Stimulated activated naive CD4-positive, alpha-beta T cell (primary cell): ENCODE measurements at regions not wholly inside any gene's neighbourhood (a gene's known extent, or its start where the extent isn't known, plus 50 kb on each side); places are given as distances from the start of the nearest gene placed in this dataset.

ENCODE experiments used
- DNase-seq, 6 experiments: peaks; one replicate each; lab custom pipeline; 2025; lab: John Stamatoyannopoulos, UW

GRCh38 chr6:140908505-140908904, 1224.2 kb upstream of the GJE1 start:
- DNase-seq, result no peak

GRCh38 chr6:140907235-140907634, 1225.5 kb upstream of the GJE1 start:
- DNase-seq, result no peak

- no peak for DNase-seq
These were observed 1227.0 kb upstream of the GJE1 start for GRCh38 chr6:140905724-140906123.

- DNase-seq, result no peak
These were observed 1227.7 kb upstream of the GJE1 start for GRCh38 chr6:140905050-140905449.

- DNase-seq, result no peak
These were observed 1234.7 kb upstream of the GJE1 start for GRCh38 chr6:140897804-140898573.

- DNase-seq, result no peak
These were observed 1235.4 kb upstream of the GJE1 start for GRCh38 chr6:140897349-140897748.

- no peak for DNase-seq
These were observed 1239.3 kb upstream of the GJE1 start for GRCh38 chr6:140893432-140893831.

DNA sequence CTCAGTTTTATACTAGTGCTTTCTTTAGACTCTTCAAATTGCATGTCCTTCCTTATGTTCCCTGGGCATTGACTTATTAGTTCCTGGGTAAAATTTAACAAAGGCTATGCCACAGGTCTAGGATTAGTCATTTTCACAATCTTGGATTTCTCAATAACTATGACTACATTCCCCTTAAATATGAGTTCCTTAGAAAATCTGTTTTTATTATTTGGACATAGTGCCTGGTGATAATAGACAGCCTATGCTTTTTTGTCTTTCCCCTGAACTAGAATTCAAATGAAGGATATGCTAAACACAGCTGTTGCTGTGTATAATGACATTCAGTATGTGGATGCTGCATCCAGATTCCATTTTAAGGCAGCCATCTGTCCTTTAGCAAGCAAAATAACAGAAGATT, 1252.8 kb upstream of the GJE1 start:
- no peak for DNase-seq

DNA sequence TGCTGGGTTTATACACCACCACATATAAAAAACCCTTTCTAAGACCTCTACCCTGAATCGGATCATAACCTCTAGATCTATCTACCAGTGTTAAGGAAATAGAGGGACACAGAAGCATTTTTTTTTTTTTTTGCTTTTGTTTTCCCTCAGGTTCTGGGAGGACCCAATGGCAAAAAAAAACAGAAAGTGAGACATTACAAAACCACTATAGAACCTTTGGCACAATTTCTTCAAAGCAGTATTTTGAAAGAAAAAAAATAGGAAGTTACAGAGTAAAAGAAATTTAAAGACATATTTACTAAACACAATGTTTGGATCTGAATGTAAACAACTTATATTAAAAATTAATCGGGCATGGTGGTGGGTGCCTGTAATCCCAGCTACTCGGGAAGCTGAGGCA, 1258.7 kb upstream of the GJE1 start:
- DNase-seq, result no peak

GRCh38 chr6:140872885-140873284, 1259.8 kb upstream of the GJE1 start:
- DNase-seq, result no peak

DNA sequence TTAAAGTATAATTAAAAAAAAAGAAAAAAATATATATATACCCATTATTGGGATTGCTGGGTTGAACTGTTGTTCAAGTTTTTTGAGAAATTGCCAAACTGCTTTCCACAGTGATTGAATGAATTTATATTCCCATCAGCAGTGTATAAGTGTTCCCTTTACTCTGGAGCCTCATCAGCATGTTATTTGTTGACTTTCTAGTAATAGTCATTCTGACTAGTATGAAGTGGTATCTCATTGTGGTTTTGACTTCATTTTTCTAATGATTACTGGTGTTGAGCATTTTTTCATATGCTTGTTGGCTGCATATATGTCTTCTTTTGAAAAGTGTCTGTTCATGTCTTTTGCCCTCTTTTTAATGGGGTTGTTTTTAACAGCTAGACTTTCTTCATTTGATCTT, 1260.8 kb upstream of the GJE1 start:
- DNase-seq, result no peak

DNA sequence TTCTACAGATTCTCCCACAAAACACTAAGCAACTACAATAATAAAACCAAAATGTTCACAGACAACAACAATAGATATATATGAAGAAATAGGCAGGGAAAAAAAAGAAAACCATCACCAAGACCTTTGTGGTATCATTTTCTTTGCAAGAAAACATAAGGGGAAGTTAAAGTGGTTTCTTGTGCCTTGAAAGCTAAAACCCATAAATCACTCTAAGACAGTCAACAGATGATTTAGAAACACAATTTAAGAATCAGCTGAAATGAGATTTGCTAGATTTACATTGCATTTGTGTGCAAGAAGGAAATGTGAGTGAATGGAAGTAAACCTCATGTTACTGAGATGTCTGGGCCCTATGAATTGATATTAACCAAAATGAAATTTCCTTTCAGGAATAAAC, 1265.4 kb upstream of the GJE1 start:
- DNase-seq, result no peak

DNA sequence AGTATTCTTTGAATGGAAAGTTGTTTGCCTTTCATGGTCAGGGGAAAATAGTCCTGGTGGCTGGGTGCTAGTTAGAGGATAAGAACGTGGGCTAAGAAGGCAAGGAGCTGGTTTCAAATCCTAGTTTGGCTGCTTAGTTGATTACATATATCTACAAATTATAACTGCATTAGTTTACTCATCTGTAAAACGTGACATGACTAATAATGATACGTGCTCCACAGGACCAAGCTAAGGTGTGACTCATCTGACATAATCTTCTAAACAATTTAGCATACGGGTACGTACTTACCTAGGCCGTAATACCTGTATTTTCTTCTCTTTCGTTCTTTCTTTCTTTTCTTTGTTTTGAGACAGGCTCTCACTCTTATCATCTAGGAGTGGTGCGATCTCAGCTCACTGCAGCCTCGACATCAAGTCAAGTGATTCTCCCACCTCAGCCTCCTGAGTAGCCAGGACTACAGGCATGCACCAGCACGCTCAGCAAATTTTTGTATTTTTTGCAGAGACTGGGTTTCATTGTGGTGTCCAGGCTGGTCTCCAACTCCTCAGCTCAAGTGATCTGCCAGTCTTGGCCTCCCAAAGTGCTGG, 1274.2 kb upstream of the GJE1 start:
- DNase-seq, result no peak

DNA sequence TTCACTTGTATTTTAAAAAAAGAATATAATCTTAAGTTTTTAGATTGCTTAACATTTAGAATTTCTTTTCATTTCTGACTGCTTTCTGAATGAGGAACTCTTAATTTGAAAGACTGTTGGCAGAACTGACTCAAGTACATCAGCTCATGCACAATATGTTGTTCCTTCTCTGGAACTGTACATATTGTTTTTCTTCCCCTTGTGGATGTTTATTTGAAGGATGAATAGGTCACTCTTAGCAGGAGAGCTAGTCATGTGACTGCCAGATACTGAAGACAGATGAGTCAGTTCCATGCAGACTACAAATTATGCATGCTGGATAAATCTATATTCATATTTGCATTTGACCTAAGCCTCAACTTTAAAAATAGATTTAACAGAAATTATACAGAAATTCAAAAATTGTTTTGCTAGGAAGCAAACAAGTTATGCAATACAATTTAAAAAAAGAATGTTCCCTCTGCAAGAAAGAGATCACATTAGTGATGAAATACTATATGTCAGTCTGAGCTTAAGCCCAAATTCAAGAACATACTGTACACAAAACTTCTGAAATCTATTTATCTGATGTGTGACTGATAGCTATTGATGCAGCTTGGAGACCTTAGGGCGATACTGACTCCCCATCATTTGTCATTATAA, 1274.9 kb upstream of the GJE1 start:
- DNase-seq, result no peak

- no peak for DNase-seq
These were observed 1277.2 kb upstream of the GJE1 start for GRCh38 chr6:140855520-140855919.

GRCh38 chr6:140854318-140854717, 1278.4 kb upstream of the GJE1 start:
- no peak for DNase-seq

DNA sequence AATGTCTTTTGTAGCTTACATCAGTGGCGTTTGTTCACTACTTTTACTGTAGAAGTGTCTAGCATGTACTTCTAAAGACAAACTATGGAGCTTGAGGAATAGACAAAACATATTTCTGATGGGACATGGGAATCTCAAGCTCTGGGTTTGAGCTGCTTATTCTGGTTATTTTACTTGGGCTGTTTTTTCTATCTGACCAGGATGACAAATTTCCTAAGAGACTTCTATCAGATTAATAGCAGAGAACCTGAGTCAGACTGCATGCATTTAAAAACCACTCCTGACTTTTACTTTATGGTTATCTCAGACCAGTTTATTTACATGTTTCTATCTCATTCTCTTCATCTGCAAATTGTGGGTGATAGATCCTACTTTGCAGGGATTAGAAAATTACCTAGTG, 1282.3 kb upstream of the GJE1 start:
- no peak for DNase-seq

- no peak for DNase-seq
These were observed 1283.3 kb upstream of the GJE1 start for GRCh38 chr6:140849456-140849855.

GRCh38 chr6:140847262-140847645, 1285.5 kb upstream of the GJE1 start:
- no peak for DNase-seq

- no peak for DNase-seq
These were observed 1286.0 kb upstream of the GJE1 start for GRCh38 chr6:140846503-140847261.

DNA sequence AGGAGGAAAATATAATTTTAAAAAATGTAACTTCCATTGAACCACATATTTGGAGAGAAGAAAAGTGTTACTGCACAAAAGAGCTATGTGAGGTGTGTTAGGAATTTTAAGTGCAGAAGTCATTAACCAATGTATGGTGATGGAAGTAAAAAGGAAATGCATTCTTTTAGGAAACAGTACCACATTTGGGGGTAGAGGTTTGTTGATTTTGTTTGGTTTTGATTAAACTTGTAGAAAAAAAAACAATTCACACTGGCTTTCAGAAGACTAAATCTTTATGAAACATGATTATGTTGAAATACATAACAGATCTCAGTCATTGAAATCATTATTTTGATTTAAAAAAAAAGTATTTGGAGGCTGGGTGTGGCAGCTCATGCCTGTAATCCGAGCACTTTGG, 1287.0 kb upstream of the GJE1 start:
- DNase-seq, result no peak

GRCh38 chr6:140844167-140844566, 1288.6 kb upstream of the GJE1 start:
- DNase-seq, result no peak

DNA sequence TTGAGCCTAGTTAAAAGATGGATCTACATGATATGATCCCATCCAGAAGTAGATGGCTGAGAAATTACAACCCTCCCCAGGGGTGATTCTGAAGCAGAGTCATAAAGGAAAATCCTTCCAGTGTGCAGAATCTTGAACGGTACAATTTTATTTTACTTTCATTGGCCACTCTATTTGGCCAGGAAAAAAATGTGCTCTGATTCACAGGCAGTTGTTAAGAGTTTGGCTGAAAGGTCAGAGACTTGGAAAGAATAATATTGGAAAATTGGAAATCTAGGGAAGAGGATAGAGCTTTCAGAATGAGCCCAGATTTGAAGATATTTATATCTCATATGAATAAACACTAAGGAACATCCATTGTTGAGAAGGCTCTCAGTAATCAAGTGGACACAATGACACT, 1299.3 kb upstream of the GJE1 start:
- no peak for DNase-seq
